Glomerular visceral epithelial cell (primary cell): ENCODE measurements at regions not wholly inside any gene's neighbourhood (a gene's known extent, or its start where the extent isn't known, plus 50 kb on each side); places are given as distances from the start of the nearest gene placed in this dataset.
A peak's percentile ranks its signal among the peaks of the same experiment; 100 is the strongest.
"Not testable (repeated sequence)": the region's sequence is repeated elsewhere in the genome, so short reads cannot be mapped to it uniquely, and the experiment has no call there.

Experiments used
- DNase-seq: peaks from one replicate; pipeline ENCODE4 v3.0.0-alpha.2; 2016; ENCODE audit errors: extremely low spot score

DNA sequence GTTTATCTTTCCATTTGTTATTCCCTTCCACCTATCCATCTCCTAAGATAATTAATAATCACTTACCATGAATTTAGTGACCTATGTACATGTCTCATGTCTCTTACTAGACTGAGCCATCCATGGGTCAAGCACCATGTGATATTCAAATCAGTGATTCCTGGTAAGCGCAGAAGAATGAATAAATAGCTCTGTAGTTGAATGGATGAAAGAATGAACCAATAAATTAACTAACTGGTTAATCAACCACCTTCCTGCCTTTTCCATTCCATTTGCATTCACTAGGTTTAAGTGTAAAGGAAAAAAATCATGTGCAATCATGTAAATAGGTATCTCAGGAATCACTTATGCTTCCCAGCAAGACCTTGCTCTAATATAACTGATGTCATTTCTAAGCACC, 779.5 kb downstream of the NTRK3 start:
- DNase-seq, result no peak

DNA sequence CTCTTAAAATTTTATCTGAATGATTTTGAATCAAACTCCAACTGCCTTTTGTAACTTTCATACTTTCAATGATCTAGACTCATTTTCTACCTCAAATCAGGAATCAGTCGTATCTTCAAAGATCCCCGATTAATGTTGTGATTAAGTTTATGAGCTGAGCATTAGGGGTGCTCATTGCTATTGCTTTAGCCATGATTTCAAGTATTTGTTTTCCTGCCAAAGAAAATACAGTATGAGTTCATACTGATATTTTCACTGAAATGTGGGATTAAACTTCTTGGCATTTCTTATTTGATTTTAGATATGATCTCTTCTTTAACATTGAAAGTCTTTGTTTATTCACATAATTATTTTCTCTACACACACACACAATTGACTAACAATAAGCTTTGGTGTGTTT, 785.6 kb downstream of the NTRK3 start:
- DNase-seq, result no peak

DNA sequence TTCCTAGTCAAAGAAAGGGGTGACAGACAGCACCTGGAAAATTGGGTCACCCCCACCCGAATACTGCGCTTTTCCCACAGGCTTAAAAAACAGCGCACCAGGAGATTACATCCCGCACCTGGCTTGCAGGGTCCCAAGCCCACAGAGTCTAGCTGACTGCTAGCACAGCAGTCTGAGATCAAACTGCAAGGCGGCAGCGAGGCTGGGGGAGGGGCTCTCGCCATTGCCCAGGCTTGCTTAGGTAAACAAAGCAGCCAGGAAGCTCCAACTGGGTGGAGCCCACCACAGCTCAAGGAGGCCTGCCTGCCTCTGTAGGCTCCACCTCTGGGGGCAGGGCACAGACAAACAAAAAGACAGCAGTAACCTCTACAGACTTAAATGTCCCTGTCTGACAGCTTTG, 792.6 kb downstream of the NTRK3 start:
- DNase-seq, result not testable (repeated sequence)

DNA sequence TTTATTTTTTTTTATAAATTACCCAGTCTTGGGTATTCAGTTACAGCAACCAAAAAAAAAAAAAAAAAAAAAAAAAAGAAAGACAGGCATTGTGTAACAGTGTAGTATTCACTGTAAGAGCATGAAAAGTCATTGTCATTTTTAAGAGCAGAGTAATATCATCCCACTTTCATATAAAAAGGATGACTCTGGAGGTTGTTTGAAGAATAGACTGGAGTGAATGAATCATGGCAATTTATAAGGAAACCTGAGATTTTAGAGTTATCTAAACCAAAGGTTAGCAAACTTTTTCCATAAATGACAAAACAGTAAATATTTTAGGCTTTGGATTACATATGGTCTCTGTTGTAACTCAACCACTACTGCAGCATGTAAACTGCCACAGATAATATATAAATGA, 794.9 kb downstream of the NTRK3 start:
- no peak for DNase-seq

DNA sequence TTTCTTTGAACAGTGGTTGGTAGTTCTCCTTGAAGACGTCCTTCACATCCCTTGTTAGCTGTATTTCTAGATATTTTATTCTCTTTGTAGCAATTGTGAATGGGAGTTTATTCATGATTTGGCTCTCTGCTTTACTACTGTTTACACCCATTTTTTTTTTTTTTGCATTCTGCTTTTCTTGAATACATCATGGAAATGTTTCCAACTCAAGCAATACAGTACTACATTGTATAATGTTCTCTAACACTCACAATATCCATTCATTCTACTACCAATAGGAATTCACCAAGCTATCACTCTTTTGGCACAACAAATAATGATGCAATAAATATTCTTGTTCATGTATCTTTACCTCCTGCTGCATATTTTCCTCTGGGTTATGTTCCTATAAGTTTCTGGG, 801.7 kb downstream of the NTRK3 start:
- DNase-seq, result no peak

DNA sequence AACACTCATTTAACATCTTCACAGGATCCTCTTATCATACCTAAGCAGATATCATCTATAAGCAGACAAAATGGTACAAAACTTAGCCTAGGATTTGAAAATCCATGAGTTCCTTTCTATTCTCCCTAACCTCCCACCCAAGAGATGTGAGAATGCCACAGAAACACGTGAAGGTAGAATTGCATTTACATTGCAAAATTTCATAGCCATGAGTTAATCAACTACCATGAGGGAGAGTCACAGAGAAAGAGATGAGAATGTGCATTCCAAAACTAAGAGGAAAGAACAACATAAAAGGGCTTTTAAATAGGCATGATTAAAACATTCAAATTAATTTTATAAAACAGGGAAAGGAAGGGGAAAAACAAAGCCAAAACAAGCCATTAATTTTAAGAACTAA, 806.2 kb downstream of the NTRK3 start:
- peak; percentile 8 for DNase-seq

DNA sequence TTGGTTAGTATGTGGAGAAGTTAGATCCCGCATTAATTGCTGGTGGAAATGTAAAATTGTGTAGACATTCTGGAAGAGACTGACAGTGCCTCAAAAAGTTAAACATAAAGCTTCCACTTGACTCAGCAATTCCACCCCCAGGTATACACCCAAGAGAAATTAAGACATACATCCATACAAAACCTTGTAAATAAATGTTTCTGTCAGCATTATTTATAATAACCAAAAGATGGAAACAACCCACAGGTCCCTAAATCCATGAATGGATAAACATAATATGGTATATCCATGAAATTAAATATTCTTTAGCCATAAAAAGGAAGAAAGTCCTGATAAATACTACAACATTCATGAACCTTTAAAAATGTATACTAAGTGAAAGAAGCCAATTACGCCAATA, 817.4 kb downstream of the NTRK3 start:
- no peak for DNase-seq

DNA sequence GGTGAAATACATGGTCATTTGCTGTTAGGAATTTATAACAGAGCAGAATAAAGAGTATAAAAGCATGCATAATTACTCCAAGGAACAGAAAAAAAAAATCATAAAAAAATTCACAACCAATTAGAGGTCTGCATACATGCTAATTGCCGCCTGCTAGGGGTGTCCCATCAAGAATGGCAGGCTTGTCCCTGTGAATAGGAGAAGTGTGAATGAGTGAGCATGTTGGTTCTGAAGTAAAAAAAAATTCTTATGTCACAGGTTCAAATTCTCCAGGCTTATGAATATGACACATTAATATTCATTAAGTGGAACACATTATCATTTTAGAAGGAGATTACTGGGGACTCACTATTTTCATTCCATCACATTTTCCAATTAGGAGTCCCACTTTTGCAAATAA, 822.7 kb downstream of the NTRK3 start:
- DNase-seq, result no peak

DNA sequence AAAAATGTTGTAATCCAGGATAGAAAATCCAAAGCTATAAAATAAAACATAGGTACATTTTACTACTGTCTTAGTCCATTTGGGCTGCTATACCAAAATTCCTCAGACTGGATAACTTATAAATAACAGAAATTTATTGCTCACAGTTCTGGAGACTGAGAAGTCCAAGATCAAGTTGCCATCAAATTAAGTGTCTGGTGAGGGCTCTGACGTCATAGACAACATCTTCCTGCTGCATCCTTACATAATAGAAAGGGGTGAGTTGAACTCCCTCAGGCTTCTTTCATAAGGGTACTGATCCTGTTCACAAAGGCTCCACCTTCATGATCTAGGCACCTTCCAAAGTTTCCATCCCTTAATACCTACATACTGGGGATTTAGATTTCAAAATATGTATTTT, 826.8 kb downstream of the NTRK3 start:
- DNase-seq, result no peak

DNA sequence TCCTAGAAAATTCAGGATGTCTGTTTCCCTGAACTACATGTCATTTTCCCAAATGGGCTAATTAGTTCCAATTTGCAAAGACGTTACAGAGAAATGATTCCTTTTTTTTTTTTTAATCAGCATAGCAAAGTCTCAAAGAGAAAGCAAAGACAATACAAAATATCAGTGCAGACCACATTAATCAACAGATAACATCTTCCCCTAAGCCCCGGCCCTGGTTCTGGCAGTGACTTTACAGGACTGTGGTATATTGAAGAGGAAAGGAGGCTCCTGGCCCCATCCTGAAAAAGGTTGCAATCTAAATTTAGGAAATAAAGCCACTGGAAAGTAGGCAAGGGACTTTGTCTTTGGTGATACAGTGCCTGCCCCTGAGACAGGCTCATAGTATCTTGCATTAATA, 836.5 kb downstream of the NTRK3 start:
- no peak for DNase-seq

DNA sequence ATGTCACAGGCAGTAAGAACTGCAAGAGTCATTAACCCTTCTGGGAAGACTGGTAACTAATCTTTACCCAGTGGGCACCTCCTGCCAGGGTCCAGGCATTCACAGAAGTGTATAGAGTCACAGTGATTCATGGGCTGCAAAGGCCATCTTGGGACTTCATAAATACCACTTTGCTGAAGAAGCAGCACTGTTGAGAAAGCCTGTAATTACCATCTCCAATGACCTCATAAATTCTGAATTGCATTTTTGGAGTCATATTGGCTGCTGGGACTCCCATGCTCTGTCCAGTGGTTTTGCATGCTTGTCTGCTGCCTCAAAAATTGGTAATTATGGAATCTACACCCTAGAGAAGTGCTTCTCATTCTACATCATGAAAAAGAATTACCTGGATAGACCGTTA, 837.2 kb downstream of the NTRK3 start:
- no peak for DNase-seq

DNA sequence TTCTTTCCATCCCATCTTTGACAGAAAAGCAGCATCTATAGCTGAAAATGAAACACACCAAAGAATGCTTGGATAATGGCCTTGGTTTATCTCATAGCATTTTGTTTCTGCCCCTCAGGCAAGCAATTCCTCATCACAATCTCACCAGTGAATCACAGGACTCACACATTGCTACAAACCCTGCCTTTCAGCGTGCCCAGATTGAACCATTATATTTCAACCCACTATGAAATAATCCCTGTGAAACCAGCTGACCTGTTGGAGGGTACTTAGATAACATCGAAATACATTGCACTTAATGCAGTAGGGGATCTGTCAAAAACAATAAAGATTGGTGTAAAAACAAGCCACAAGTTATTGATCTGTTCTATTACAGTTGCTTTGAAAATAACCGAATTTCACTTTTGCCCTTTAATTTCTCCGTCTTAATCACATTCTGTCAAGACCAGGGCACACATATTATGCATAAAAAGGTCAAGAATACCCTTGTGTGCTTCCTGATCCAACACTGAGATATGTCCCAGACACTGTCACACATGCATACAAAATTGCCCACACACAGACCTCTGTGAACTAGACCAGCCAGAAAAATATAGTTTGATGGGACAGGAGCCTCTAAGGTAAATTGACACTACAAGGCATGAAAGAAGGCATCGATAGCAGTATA, 839.8 kb downstream of the NTRK3 start:
- no peak for DNase-seq

DNA sequence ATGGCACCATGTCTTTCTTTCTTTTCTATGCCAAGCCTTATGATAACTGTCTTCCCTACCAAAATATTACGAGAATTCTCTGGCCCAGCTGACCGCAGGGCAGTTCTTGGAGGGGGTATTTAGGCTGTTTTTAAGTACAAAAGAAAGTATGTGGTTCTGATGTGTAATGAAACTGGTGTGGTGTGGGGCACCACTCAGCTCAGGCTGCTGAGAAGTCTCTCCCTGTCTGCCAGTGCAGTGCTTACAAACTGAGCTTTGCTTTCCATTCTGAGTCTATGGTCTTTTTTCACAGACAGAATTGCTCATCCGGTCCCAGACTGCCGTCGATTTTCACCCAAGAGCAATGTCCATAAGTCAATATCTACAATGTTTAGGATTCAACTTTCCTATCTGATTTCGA, 847.6 kb downstream of the NTRK3 start:
- DNase-seq, result no peak

DNA sequence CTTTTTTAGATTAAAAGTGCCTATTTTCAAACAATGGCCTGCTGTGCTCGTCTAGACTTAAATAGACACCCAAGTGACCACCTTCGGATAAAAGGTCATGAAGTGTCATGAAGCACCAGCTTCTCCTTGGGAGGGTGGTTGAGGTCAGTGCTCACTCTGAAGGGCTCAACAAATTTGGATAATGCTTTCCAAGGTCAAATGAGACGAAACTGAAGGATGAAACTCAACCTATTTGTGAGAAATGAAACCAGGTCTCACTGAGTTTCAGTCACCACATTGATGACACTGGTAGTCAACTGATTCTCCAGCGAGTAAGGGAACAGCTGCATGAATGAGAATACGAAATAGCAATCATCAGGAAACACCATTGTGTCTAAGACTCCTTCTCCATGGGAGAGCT, 852.6 kb downstream of the NTRK3 start:
- DNase-seq, result no peak

DNA sequence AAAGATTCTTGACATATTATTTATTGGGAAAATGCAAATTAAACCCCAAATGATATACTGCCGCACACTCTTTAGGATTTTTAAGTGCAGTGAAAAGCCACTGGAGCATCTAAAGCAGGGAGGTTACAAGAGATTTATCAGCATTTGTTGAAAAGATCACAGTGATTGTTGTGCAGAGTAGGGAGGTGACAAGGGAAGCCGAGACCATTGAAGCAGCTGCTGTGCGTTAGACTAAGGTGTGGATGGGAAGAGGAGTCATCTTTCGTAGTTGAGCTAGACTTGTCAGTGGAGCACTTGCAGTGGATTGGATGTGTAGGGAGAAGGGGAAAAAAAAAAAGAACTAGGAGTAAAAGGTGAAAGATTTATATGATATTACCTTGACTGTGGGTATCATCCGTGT, 854.6 kb downstream of the NTRK3 start:
- DNase-seq, result no peak

DNA sequence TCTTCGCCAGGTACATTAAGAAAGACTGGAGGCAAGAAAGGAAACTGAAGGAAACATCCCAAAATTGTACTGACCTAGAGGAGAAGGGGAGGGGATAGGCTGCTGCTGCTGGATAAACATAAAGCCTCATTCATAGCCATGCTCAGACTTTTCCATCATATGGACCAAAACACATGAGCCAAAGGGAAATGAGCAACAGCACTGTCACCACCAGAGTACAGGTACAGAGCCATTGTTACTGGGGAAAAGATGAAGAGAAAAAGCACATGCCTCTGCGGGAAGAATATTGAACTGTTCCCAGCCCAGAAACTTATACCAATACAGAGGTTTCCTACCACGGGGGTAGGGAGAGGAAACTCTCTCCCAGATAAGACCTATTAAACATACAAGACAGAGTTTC, 861.9 kb downstream of the NTRK3 start:
- DNase-seq, result no peak

DNA sequence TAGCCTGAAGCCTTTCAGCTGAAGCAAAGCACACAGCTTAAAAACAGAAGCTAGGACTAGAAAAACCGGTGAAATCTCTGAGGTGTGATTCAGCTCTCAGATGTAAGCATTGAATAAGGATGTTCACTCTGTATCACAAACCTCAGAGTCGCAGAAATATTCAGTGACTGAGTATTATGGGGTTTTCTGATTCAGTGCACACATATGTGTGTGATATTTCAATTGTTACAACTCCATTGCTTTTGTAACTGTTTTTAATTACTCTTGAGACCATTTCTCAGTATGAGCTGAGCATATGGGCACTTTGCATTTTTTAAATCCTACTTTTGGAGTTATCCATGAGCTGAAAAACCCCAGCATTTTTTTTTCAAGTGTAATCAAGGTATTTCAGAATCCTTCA, 868.8 kb downstream of the NTRK3 start:
- peak; percentile 61 for DNase-seq

DNA sequence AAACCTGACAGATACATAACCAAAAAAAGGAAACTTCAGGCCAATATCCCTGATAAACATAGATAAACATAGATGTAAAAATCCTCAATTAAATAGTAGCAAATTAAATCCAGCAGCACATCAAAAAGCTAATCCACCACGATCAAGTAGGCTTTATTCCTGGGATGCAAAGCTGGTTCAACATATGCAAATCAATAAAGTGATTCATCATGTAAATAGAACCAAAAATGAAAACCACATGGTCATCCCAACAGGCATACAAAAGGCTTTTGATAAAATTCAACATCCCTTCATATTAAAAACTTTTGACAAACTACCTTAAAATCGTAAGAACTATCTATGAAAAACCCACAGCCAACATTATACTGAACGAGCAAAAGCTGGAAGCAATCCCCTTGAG, 882.2 kb downstream of the NTRK3 start:
- DNase-seq, result no peak

DNA sequence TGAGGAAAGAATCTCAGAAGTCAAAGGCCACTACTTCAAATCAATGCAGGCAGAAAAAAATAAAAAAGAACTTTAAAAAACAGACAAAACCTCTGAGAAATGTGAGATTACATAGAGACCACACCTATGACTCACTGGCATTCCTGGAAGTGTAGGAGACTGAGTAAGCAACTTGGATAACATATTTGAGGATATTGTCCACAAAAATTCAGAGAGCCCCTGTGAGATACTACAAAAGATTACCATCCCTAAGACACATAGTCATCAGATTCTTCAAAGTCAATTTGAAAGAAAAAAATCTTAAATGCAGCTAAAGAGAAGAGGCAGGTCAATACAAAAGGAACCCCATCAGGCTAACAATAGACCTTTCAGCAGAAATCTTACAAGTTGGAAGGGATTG, 887.3 kb downstream of the NTRK3 start:
- peak; percentile 94 for DNase-seq

DNA sequence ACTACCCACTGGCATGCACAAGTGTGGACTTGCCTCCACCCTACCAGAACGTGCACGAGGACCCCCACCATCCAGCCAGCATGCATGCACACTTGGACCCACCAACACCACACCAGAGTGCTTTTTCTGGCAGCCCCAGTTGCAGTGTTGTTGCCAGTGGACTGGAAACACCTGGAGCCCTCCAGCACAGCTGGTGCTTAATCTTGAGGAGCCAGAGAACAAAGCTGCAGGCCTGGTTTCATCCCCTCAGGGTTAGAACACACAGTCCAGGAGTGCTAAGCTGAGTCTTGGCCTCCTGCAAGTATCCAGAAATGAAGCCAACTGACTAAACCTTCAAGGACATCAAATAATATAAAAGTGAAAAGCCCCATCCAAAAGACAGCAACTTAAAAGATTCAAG, 888.0 kb downstream of the NTRK3 start:
- DNase-seq, result peak; percentile 17

DNA sequence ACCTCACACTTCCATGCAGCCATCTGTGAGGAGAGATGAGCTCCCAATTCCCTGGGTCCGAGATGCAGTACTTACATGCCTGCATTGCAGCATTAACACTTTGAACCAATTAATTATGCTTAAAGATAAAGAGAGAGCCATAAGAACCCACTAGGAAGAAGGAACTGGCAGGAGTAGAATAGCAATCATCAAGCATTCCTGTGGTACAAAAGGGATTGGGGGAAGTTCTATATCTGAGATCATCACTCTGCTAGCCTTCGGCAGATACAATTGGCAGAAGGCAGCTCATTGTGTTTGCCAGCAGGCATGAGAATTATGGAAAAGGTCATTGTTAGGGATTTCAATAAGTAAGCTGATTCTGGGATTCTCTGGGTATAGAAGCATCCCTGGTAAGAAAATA, 891.4 kb downstream of the NTRK3 start:
- peak; percentile 75 for DNase-seq

DNA sequence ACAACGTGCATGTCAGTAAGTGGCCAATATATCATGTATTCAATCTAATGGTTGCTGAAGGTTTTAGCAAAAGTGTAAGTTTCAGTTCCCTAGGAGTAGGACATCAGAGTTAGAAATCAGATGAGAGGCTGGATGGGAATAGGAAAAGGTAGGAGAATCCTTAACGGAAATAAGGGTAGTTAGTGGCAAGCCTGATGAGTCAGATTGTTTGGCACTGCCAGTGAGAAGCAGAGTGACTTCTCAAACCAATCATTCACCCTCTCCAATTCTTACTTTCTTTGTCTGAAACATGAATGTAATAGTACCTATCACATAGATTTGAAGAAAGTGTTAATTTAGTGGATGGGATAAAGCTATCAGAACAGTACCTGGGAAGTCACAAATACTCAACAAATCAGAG, 894.0 kb downstream of the NTRK3 start:
- DNase-seq, result peak; percentile 25

DNA sequence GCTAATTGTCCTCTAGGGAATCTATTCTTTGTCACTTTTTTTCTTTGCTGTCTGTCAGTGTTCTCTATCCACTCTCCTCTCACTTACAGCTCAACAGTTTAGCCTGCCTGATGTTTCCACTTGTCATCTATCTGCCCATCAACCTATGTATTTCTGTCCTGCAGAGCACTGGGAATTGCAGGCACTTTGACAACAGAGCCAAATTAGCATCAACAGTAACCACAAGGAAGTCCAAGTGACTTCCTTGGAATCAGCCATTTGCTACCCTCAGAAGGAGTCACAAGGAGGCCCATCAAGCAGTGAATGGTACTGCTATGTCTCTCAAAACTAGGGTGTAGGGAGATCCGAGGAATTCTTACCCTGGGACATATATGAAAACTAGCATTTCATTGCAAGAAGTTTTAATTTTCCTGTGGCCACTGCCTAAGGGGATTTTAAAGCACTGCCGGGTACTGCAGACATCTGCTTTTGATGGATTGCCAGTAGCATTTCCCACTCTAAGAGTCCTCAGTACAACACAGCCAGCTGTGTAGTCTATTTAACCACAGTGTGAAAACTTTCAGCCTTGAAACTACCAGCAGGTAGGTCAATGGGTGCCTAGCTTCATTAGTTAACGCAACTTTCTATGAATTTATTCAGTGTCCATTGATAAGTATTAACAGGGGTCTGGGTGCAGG, 898.8 kb downstream of the NTRK3 start:
- no peak for DNase-seq

DNA sequence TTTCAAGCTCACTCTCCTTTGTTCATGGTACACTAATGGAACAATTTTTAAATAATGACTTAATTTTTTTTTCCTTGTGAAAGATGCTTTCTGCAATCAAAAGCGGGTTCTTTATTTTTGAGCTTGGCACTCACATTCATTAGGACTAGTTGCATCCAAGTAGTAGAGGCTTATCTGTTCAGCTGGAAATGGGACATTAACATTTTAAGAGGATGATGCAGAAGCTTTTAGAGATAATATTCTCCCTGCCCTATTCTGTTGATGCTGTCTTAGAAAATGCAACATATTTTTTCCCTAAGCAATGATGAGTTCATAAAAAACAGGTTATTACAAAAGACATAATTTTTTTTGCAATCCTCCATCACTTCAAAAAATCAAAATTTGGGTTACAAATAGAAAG, 900.6 kb downstream of the NTRK3 start:
- DNase-seq, result no peak
